Dedifferentiated amniotic fluid mesenchymal stem cell (primary cell): ENCODE measurements at regions not wholly inside any gene's neighbourhood (a gene's known extent, or its start where the extent isn't known, plus 50 kb on each side); places are given as distances from the start of the nearest gene placed in this dataset.

ENCODE experiments used
- DNase-seq: peaks from one replicate; pipeline ENCODE4 v3.0.0-alpha.2; 2016; ENCODE audit errors: extremely low spot score

GRCh38 chr17:83177611-83178532 is 98.5 kb downstream of the METRNL start:
- no peak for DNase-seq

GRCh38 chr17:83178533-83179304 is 99.3 kb downstream of the METRNL start:
- no peak for DNase-seq

GRCh38 chr17:83179374-83179773 is 100.0 kb downstream of the METRNL start:
- DNase-seq, result no peak

- no peak for DNase-seq
Measured at GRCh38 chr17:83179811-83180210, 100.4 kb downstream of the METRNL start.

GRCh38 chr17:83180264-83180995 is 101.0 kb downstream of the METRNL start:
- DNase-seq, result no peak

GRCh38 chr17:83180996-83181481 is 101.6 kb downstream of the METRNL start:
- DNase-seq, result no peak

- DNase-seq, result no peak
Measured at GRCh38 chr17:83181991-83182619, 102.7 kb downstream of the METRNL start.

- no peak for DNase-seq
Measured at GRCh38 chr17:83182620-83183101, 103.3 kb downstream of the METRNL start.

GRCh38 chr17:83183145-83183948 is 103.9 kb downstream of the METRNL start:
- no peak for DNase-seq

- DNase-seq, result no peak
Measured at GRCh38 chr17:83183951-83184506, 104.6 kb downstream of the METRNL start.

GRCh38 chr17:83185023-83186002 is 105.9 kb downstream of the METRNL start:
- DNase-seq, result no peak

GRCh38 chr17:83186226-83186625 is 106.8 kb downstream of the METRNL start:
- no peak for DNase-seq

- DNase-seq, result no peak
Measured at GRCh38 chr17:83186751-83187421, 107.5 kb downstream of the METRNL start.

GRCh38 chr17:83187782-83188311 is 108.4 kb downstream of the METRNL start:
- DNase-seq, result no peak

- DNase-seq, result peak; percentile 50
Measured at GRCh38 chr17:83189044-83190003, 109.9 kb downstream of the METRNL start.

GRCh38 chr17:83190004-83190385 is 110.6 kb downstream of the METRNL start:
- DNase-seq, result no peak
